IPS-18c (cell line): ENCODE measurements at regions not wholly inside any gene's neighbourhood (a gene's known extent, or its start where the extent isn't known, plus 50 kb on each side); places are given as distances from the start of the nearest gene placed in this dataset.

Experiments used
- H3K4me3 ChIP-seq: 2 replicates; pipeline ENCODE4 v1.7.0; 2013; ENCODE audit warnings: low read depth, mild to moderate bottlenecking, low read length, moderate library complexity; ENCODE audit not compliant: insufficient read depth
- H3K9me3 ChIP-seq: one replicate; pipeline ENCODE4 v1.6.1; 2013; ENCODE audit warnings: mild to moderate bottlenecking, low read length, moderate library complexity; ENCODE audit not compliant: control insufficient read depth, insufficient read depth

DNA sequence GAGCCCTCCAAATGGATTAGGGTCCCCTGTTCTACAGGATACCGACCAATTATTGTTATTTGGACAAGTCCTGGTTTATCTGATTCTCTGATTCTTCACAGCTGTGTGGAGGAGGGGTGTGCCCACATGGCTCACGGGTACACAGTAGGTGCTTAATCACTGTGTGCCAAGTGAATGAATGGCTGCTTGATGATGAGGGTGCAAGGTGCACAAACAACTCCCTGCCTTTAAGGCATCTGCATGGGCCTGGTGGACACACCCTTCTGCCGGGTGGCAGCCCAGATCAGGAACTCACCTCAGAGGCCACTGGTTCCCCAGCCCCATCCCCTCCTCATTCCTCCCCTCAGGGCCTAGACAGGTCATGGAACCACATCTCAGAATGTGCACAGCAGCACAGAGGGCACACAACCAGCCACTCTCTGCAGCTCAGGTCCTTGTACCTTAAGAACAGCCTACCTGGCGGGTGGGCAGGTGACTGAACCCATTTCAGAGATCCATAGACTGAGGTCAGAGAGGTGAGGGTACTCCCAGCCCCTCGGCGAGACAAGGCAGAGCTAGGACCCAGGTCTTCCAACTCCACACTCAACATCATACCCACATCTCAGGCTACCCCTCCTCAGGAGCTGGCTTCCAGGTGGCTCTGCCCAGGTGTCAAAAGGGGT, 50.3 kb downstream of the SHANK2 start:
- H3K4me3 ChIP-seq = no peak overlapping the region

DNA sequence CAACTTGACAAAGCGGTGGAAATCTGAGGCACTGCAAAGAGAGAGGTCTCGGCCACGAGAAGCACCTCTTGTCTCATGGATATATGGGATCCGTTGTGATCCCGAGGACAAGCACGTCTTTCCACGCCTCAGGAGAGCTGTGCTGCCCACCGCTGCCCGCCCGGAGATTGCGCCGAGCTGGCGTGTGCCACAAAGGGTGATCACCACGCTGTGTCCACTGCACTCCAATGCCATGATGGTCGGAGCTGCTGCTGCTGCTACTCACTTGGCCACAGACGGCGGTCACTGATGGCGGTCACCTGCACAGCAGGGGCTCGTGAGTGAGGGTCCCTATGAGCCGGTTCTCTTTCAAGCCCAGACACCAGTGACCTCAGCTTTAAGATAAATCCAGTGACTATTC, 51.1 kb downstream of the SHANK2 start:
- H3K9me3 ChIP-seq = no peaks in the 10 kb centered on the region

More for the DNA sequence above, 50.3 kb downstream of the SHANK2 start:
- H3K9me3 ChIP-seq = no peaks in the 10 kb centered on the region

DNA sequence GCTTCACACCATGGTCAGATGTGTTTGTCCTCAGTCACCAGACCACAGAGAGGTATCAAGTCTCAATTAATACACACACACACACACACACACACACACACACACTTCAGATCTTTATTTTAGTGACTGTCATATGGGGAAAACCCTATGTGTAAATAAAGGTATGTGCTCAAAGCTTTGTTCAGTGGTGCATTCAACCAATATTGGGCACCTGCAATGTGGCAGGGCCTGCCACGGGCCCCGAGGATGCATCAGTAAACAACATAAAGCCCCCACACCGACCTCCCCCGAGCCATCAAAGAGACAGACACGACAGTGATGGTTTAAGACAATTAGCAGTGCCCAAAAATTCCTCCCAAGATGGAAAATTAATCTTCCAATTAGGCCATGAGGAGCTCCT, 51.6 kb downstream of the SHANK2 start:
- H3K9me3 ChIP-seq = no peaks in the 10 kb centered on the region

More for the DNA sequence above, 51.1 kb downstream of the SHANK2 start:
- no peak overlapping the region for H3K4me3 ChIP-seq

DNA sequence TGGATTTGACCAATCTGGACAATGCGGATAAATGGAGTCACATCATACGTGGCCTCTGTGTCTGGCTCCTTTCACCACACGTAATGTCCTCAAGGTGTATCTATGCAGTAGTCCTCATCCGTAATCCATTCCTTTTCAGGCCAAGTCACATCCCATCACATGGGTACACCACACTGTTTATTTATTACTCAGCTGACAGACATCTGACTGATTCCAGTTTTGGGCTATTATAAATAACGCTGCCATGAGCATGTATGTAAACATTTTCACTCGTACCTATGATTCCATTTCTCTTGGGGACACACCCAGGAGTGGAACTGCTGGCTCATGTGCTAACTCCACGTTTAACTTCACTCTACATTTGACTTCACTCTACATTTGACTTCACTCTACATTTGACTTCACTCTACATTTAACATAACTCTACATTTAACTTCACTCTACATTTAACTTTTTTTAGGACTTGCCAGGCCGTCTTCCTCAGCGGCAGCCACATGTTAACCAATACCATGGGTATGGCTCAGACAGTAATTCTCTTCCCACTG, 52.1 kb downstream of the SHANK2 start:
- H3K9me3 ChIP-seq = no peaks in the 10 kb centered on the region
- no peak overlapping the region for H3K4me3 ChIP-seq

More for the DNA sequence above, 51.6 kb downstream of the SHANK2 start:
- no peak overlapping the region for H3K4me3 ChIP-seq

DNA sequence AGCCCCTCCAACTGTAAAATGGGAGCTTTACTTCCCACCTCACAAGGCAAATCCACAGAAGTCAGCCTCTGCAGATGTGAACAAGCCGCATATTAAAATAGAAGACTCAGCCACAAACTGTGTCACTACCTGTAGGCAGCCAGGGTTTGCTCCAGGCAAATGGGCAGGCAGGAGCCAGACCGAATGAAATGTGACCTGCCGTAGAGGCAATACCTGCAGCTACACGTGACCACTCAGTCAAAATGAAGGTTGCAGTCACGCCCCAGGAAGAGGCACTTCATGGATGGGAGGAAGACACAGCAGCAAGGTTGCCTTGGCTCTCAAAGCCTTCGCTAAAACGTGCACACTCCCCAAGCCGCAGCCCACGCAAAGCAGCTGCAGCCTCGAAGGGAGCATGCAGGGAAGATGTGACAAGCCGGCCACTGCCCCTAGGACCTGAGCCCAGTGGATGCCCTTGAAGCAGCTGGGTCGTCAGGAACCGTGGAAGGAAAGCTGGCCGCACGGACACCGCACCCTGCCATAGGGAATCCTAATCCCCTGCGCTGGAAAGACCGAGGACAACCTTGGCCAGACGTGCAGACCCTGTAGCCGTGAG, 53.1 kb downstream of the SHANK2 start:
- H3K9me3 ChIP-seq = no peaks in the 10 kb centered on the region
- no peak overlapping the region for H3K4me3 ChIP-seq

DNA sequence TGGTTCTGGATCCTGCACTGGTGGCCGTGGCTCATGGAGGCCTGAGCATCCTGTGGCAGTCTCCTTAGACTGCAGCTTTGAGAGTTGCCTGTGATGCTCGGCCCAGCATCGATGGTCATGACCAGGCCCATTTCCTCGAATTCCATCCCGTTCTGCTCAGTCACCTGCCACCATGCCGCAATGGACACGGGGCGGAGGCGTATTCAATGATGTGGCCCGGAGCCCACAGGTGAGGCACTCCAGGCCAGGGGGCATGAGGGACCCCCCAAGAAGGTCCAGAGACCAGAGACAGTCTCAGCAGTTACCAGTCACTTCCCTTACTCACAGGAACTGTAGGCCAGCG, 53.6 kb downstream of the SHANK2 start:
- H3K9me3 ChIP-seq = no peaks in the 10 kb centered on the region
- H3K4me3 ChIP-seq = no peak overlapping the region

DNA sequence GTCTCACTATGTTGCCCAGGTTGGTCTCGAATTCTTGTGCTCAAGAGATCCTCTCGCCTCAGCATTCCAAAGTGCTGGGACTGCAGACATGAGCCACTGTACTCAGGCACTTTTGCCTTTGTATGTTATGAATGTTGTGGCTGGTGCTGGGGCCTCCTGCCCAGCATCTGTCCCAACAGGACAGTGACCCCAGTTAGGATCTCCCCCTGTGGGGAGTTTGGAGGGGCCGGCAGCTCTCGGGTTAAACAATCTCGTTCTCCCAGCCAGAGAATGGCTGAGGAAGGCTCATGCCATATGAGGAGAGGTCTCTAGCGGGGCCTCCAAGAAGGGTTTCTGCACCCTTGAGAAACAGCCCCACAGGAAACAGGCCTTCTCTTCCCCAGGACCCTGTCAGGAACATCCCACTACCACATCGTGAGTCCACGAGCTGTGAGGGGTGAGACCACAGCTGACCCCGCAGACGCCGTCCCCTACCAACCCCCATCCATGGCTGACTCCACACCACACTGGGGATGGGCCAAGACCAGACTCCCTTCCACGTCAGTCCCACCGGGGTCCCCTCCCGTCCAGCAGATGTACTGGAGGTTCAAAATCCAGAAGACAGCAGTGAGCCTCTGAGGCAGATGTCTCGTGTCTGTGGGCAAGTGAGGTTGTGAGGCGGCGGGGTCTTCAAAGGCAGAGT, 54.1 kb downstream of the SHANK2 start:
- Histone ChIP-seq H3K9me3 (no peaks in the 10 kb centered on the region), H3K4me3 (no peak overlapping the region)

DNA sequence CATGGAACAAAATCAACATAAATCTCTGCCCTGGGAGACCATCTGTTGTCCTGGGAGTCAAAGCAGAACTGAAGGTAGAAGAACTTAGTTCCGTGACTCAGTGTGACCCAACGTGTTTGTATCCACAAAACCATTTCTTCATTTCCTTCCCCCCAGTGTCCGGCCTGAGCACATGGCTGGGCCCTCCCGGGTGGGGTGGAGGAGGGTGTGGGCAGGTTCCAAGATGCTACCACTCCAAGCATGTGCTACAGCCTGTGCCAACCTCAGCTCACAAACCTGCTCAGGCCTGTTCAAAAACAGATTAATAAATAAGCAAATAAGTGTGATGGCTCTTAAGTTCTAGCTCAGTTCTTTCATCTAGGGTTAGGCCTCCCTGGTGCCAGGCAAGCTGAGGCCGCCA, 55.3 kb downstream of the SHANK2 start:
- Histone ChIP-seq H3K4me3 (no peak overlapping the region), H3K9me3 (no peaks in the 10 kb centered on the region)

DNA sequence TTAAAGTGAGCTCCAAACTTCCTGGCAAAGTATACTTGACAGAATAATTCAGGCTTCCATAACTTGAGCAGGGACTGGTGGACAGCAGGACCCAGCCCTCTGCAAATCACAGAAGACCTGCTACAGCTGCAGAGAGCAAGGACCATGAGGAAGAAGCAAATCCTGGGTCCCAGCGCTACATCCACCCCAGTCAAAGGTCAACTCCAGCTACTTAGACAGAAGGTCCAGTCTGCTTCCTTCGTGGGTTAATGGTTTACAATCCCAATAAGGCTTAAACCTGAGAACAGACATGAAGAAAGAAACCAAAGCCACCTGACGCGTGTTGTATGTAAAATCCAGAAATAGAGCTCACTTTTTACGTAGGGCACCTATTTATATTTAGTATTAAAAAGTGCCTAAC, 57.7 kb downstream of the SHANK2 start:
- H3K9me3 ChIP-seq = no peaks in the 10 kb centered on the region
- H3K4me3 ChIP-seq = no peak overlapping the region

DNA sequence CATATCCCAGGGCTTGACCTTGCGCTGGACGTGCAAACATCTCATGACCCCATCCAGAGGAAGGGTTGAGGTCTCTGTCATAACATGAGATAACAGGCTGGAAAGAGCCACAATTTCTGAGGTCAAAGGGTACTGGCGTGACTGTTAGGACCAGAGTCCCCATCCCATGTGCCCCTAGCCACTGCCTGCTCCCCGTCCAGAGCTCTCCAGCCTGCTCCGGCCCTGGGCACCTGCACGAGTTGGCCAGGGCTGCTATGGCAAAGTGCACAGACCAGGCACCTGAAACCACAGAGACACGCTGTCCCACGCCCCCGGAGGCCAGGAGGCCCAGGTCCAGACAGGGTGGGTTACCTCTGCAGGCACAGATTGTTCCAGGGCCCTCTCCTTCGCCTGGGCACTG, 58.9 kb downstream of the SHANK2 start:
- H3K9me3 ChIP-seq = no peaks in the 10 kb centered on the region

DNA sequence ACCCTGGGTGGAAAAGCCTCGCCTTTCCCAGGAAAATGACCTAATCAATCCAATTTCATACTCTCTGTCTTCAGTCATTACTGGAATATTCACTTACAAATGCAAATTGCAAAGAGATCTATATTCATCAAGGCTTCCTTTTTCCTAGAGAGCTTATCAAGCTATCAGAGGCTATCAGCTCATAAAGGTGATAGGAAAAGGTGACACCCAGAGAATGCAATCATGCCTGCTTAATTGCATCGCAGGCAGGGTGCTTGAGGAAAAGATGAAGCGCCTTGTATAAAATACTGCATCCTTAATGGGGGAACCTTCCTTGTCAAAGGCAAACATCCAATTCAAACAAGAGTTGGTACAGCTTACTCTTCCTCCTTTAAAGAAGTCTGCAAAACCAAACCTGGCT, 59.7 kb downstream of the SHANK2 start:
- Histone ChIP-seq H3K9me3 (no peaks in the 10 kb centered on the region), H3K4me3 (no peak overlapping the region)

More for the DNA sequence above, 58.9 kb downstream of the SHANK2 start:
- H3K4me3 ChIP-seq = no peak overlapping the region

DNA sequence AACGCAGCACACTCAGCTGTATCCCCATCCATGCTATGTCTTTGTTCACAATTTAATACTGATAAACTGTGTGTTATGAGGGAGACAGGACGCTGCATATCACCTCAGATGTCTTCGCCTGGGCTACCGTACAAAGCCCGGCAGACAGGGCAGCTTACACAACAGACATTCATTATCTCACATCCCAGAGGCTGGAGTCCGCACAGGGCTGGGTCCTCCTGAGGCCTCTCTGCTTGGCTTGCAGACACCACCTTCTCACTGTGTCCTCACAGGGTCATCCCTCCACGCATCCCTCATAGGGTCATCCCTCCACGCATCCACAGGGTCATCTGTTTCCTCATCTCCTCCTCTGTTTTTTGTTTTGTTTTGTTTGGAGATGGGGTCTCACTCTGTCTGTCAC, 61.2 kb downstream of the SHANK2 start:
- Histone ChIP-seq H3K9me3 (no peaks in the 10 kb centered on the region), H3K4me3 (no peak overlapping the region)

DNA sequence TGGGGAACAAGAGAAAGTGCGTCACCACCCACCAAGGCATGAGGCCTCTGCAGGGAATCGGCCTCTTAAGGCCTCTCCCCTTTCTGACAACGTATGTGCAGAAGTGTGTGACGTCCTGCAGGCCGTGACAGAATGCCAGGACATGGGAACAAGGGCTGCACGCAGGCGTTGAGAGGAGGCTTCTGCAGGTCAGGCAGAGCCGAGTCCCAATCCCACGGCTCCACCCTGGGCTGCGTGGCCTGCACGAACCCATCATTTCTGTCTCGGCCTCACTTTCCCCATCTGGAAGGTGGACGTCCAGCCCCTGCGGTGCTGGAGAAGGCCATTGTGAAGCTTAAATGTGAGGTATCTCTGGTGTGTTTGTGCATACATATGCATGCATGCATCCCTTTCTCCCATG, 61.8 kb downstream of the SHANK2 start:
- Histone ChIP-seq H3K9me3 (no peaks in the 10 kb centered on the region), H3K4me3 (no peak overlapping the region)

DNA sequence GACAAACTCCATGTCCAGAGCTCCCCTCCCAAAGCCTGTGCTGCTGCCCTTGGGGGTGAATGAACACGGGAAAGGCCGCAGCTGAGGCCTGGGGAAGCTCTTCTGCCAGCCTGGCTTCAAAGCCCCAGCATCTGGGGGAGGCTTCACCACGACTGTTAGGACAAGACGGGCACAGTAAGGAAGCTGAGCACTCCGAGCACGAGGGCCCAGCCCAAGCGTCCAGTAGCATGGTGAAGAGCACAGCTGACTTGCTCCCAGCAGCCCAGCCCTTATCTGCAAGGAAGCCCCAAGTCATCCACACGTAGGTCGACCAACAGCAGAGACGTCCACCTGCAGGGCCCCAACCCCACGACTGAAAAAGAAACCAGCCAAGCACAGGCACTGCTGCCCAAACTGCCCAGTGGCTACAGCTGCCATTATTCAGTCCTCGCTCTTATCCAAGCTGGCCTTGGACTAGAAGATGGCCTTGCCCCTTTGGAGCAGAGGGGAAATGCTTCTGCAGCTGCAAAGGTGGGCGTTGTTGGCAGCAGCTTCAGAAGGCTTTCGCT, 62.5 kb downstream of the SHANK2 start:
- no peaks in the 10 kb centered on the region for H3K9me3 ChIP-seq
- H3K4me3 ChIP-seq = no peak overlapping the region

DNA sequence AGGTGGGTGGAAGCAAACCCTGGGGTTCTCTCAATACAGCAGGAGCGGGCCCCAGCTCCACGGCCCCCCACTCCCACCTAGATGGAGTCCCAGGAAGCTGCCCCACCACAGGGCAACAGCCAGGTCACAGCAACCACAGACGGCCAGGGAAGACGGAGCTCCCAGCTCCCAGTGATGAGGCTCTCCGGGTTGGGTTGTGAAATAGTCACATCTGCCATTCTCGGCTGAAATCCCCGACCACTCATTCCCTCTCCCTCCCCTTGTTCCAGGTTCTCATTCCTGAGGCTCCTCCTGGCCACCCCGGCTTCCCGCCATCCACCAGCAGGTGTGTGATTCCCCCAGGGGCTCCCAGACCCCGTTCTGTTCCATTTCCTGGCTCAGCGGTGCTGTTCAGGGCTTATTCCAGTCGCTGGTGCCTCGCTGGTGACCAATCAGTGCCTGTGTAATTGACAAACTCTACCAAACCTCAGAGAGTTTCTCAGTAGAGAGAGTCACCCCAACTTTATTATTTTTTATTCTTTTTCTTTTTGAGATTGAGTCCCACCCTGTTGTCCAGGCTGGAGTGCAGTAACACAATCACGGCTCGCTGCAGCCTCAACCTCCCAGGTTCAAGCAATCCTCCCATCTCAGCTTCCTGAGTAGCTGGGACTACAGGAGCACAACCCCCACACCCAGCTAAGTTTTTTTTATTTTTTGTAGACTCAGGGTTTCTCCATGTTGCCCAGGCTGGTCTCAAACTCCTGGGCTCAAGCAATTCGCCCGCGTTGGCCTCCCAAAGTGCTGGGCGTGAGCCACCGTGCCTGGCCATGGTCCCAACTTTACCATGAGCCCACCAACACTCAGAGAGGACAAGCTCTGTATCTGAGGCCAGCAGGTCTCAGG, 63.2 kb downstream of the SHANK2 start:
- no peaks in the 10 kb centered on the region for H3K9me3 ChIP-seq
- no peak overlapping the region for H3K4me3 ChIP-seq

DNA sequence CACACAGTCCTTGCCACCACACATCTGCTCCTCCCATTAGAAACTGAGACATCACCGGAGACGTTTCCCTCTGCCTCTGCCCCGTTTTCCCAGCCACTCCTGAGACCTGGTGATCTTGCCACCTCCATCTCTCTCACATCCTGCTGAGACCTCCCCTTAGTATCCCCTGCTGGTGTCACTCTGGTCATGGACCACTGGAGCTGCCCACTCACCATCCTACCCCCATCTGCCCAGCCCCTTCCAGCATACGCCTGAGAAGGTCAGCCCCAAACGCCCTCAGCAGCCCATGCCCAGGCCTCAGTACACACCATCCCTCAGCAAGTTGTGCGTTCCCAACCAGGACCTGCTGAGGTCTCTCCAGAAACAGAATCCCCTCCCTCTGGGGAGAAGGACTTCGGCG, 64.3 kb downstream of the SHANK2 start:
- H3K4me3 ChIP-seq = peak overlapping the region; percentile 3; the same call in 1 of the 2 replicates
- no peaks in the 10 kb centered on the region for H3K9me3 ChIP-seq

DNA sequence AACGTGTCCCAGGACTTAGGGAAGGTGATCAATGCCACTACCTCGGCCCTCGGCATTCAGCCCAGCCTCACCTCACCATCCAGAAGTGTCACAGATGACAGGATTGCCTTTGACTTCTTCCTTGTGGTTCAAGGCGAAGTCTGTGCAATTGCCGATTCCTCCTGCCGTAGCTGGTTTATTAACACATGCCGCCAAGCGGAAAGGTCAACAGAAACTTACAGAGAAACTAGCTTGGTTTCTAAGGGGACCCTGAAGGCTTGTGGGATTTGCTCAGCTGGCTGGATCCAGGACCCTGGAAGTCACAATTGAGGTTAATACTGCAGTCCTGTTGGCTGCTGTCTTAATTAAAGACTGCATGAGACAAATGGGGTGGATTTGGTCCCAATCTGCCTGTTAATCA, 65.6 kb downstream of the SHANK2 start:
- Histone ChIP-seq H3K9me3 (no peaks in the 10 kb centered on the region), H3K4me3 (no peak overlapping the region)
